ENCODE measurements at regions not wholly inside any gene's neighbourhood (a gene's known extent, or its start where the extent isn't known, plus 50 kb on each side); places are given as distances from the start of the nearest gene placed in this dataset.

DNA sequence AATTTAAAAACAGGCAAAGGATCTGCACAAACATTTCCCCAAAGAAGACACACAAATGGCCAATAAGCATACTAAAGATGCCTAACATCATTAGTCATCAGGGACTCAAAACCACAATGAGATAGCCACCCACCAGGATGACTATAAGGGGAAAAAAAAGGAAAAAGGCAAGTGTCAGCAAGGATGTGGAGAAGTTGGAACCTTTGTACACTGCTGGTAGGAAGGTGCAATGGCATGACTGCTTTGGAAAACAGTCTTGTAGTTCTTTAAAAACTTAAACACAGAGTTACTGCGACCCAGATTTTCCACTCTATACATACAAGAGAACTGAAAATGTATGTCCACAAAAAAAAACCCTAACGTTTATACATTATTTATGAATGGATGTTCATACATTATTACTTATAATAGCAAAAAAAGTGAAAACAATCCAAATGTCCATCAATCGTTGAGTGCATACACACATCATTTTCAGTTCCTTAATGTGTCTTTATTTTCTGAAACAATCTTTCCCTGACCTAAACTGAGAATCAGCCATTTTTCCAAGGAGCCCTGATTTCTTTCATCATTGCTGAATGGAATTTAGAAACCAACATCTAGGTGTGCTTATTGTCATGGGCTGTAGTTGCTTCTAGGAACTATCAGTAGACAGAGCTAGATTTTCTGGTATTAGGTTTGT lies 64.7 kb upstream of the TLK1 start:
- DNase-seq = no peak

DNA sequence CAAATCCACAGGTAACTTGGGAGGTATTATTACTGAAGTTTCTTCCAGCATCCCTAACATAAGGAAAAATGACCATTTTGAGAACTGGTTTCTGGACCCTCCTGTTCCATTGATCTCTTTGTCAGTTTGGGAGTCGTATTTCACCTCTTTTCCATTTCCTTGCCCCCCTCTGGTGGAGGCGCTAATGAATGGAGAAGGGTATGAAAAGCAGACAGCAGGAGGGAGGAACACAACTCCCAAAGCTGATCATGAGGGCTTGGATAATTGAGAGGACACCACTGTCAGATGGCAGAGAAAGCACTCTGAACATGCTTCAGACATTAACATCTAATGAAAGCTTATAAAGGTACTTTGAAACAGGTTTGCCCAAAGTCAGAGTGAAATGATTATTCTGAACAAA lies 56.6 kb upstream of the TLK1 start:
- no peak for DNase-seq

DNA sequence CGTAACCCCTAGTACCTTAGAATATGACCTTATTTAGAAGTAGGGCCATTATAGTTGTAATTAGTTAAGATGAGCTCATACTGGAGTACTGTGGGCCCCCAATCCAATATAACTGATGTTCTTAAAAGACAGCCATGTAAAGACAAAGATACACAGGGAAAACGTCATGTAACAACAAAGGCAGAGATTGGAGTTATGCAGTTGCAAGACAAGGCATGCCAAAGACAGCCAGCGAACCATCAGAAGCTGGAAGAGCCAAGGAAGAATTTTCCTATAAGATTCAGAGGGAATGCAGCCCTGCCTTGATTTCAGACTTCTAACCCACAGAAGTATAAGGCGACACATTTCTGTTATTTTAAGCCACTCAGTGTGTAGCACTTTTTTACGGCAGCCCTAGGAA lies 55.9 kb upstream of the TLK1 start:
- no peak for DNase-seq

DNA sequence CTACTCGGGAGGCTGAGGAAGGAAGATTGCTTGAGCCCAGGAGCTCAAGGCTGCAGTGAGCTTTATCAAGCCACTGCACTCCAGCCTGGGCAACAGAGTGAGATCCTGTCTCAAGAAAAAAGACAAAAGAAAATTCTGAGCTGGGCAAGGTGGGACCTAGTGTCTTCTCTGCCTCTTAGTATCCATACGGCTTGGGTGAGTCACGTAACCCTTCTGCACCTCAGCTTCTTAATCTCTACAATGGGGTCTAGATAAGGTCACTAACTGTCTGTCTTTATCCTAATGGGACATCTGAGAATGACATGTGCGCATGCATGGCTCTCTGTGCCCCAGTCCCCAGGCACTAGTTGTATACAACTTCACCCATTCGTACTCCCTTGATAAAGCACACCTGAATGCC lies 53.4 kb upstream of the TLK1 start:
- DNase-seq = no peak

DNA sequence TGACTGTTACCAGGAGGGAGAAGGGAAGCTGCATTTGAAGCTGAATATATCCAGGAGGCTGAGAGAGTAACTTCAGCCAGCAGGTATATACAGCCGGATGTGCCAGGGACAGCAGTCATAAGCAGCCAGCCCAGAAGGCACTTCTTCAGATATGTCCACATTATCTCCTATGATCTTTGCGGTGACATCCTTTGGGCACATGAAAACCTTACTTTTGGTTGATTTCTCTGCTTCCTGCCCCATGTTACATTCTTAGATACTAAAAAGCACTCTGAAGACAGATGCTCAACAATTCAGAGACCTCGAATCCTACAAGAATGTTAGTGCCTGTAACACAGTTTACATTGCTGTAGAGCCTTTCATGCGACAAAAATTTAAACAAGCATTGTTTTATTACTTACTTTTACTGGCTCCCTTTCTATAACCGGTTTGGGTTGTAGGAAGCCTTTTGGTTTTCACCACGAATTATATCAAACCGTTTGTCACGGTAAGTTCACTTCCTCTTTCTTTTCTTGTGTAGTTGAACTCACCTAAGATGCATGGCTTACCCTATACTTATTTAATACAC lies 50.3 kb upstream of the TLK1 start:
- peak; percentile 15 for DNase-seq
